ENCODE measurements at regions not wholly inside any gene's neighbourhood (a gene's known extent, or its start where the extent isn't known, plus 50 kb on each side); places are given as distances from the start of the nearest gene placed in this dataset.

DNA sequence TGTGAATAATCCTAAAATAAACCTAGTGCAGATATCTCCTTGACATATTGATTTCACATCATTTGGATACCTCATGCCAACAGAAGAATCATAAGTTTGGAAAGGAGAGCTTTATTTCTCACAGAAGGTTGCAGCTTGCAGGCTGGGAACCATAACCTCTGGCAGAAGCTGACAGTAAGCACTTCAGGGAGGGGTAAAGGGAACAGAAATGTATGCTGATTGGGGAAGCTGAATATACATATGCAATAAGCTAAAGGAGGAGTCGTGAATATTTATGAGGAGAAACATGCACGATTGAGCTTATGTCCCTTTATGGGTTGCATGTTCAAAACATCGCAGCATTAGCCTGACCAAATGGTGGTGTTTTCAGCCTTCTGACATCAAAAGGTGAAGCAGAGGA, 814.5 kb downstream of the TBC1D22A start:
- DNase-seq = no peak

DNA sequence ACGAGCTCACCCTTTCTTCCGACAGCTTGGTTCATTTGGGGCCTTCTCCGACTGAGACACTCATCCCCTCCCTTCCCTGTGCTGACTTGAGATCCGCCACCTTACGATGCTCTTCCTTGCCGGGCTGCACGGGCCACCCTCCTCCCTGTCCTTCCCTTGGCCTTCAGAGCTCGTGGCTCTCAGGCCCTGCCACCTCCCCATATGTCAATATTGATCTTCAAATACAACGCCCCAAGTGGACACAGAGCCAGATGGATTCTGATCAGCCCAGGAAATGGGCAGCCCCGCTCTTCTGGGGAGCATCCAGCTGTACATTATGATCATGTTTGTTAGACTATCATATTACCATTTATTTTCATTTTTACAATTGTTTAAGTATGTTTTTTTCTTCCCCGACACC, 812.8 kb downstream of the TBC1D22A start:
- no peak for DNase-seq

GRCh38 chr22:47574556-47574955, 812.1 kb downstream of the TBC1D22A start:
- no peak for DNase-seq

GRCh38 chr22:47573141-47573540, 810.7 kb downstream of the TBC1D22A start:
- no peak for DNase-seq

GRCh38 chr22:47572443-47572842, 810.0 kb downstream of the TBC1D22A start:
- DNase-seq = no peak

GRCh38 chr22:47571616-47572015, 809.2 kb downstream of the TBC1D22A start:
- DNase-seq = no peak

DNA sequence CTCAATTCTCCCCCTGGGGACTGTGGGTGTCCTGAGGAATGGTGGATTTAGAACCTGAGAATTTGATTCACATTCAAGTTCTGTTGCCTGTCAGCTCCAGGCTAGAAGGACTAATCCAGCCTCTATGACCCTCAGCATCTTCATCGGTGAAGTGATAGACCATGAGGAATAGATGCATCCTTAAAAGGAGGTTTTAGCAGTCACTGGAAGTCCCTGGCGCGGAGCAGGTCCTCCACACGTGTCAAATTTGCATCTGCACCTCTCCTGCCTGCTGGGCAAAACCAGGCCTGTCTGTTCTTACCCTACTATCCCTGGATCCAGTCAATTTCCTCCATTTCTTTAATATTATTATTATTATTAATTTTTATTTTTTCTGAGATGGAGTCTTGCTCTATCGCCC, 808.4 kb downstream of the TBC1D22A start:
- no peak for DNase-seq

GRCh38 chr22:47570300-47570685, 807.8 kb downstream of the TBC1D22A start:
- DNase-seq = no peak

- no peak for DNase-seq
Observed at GRCh38 chr22:47569389-47570299, 807.2 kb downstream of the TBC1D22A start.

DNA sequence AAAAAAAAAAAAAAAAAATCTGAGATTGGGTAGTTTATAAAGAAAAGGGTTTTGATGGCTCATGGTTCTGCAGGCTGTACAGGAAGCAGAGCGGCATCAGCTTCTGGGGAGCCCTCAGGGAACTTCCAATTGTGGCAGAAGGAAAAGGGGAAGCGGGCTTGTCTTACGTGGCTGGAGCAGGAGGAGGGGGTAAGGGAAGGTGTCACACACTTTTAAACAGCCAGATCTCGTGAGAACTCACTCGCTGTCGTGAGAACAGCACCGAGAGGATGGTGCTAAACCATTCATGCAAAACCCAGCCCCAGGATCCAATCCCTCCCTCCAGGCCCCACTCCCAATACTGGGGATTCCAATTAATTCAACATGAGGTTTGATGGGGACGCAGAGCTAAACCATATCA, 806.2 kb downstream of the TBC1D22A start:
- no peak for DNase-seq

GRCh38 chr22:47567126-47568090, 805.0 kb downstream of the TBC1D22A start:
- no peak for DNase-seq

DNA sequence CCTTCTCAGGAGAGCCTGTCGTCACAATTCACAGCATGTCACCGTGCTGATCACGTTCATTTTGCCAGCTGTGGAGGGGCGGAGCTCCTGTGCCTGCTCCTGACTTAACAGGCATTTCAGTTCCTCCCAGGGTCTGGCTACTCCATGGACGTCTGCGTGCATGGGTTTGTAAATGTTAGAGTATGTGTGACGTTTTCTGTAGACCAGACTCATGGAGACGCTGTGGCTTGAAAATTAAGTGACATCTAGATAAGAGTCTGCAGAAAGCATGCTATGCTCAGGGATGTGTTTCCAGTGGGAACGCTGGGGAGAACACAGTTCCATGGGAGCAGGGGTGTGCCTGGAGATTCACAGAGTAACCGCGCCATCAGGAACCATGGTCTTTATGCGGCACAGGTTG, 804.0 kb downstream of the TBC1D22A start:
- no peak for DNase-seq

GRCh38 chr22:47565607-47566006, 803.2 kb downstream of the TBC1D22A start:
- no peak for DNase-seq

GRCh38 chr22:47564651-47565434, 802.4 kb downstream of the TBC1D22A start:
- no peak for DNase-seq

DNA sequence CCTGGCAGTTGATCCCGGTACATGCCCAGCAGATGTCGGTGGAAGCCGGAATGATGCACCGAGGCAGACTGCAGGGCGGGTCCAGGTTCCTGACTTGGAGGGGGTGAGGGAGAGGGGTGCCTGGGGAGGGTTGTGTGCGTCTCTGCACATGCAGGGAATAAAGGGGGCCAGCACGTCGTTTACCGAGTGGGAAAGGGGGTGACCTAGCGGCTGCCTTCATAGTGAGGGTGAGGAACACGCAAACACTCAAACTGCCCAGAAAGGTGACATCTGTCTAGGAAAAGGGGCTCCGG, 801.7 kb downstream of the TBC1D22A start:
- DNase-seq = no peak

DNA sequence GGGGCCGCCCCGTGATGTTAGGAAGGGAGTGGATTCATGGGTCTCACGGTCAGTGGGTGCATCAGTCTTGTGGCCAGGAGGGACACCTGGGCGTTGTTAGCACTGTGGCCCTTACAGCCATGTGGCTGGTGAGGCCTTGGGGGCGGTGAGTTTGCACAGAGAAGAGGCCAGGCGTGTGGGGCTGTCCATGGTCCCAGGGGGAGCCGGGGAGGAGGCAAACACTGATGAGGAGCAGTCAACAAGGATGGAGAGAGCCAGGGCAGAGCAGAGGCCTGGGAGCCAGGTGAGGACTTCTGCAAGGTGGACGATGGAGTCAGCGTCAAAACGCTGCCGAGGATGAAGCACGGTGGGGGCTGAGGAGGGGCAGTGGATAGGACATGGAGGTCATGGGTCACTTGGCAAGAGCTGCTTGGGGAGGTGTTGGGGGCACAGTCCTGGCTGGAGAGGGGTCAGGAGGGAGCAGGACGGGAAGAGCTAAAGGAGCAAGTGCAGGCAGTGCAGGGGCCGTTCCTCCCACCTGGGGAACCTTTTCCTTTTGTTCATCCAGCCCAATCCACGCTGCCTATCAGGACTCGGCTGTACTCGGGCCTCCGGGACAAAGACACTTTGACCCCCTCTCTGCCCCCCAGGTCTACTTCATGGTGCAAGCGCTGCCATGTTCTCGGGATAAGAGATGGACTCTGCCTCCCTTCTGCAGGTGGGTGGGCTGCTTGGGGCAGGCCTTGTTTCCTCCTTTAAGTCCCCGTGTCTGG, 801.1 kb downstream of the TBC1D22A start:
- DNase-seq = no peak

- DNase-seq = no peak
Observed at GRCh38 chr22:47561766-47562165, 799.3 kb downstream of the TBC1D22A start.

- no peak for DNase-seq
Observed at GRCh38 chr22:47561115-47561675, 798.7 kb downstream of the TBC1D22A start.

DNA sequence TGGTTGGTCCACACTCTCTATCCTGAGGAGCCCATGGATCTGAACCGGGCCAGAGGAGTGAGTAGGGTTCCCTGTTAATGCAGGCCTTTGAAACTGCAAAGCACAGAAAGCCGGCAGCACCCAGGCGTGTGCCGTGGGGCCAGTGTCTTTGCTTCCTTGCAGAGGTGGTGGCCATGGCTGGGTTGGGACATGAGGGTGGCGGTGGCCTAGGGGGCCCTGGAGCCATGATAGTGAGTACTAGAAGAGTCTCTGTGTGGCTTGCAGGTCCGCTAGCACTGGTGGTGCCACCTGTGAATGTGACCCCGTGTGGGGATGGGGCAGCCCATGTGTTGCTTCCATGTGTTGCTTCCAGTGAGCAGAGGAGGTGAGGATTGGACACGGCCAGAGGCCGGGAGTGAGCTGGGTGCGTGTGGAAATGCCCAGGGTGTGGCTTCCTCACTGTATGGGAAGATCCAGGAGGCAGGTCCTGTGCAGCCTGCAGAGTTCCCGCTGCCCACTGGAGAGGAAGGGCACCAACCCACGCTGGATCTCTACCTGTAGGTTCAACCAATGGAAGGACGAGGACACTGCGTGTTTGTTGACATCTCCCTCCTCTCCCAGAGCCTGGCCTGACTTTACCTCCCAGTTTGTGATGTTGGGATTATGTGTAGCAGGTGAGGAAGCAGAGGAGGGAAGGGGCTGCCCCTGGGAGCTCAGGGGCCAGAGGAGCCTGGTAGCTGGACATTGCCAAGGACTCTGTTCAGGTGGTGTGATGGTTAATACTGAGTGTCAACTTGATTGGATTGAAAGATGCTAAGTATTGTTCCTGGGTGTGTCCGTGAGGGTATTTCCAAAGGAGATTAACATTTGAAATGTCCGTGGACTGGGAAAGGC, 796.6 kb downstream of the TBC1D22A start:
- no peak for DNase-seq

- no peak for DNase-seq
Observed at GRCh38 chr22:47556473-47556872, 794.0 kb downstream of the TBC1D22A start.

DNA sequence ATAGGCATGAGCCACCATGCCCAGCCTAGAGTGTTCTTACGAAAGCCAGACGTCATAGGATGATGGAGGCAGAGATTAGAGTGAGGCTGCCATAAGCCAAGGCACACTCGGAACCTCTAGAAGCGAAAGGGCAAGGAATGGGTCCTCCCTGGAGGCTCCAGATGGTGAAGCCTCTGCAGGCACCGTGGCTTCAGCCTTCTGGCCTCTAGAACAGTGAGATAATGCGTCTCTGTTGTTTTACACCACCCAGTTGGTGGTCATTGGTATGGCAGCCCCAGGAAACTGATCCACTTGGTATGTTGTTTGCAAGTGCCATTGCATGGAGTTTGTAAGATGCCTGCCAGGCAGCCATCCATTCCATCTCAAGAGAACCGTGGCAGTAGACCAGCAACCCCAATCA, 791.0 kb downstream of the TBC1D22A start:
- DNase-seq = no peak

All from CD4-positive, alpha-beta T cell treated with Interleukin-17A for 4 hours (primary cell).